ENCODE measurements at regions not wholly inside any gene's neighbourhood (a gene's known extent, or its start where the extent isn't known, plus 50 kb on each side); places are given as distances from the start of the nearest gene placed in this dataset.
A peak's percentile ranks its signal among the peaks of the same experiment; 100 is the strongest.

DNA sequence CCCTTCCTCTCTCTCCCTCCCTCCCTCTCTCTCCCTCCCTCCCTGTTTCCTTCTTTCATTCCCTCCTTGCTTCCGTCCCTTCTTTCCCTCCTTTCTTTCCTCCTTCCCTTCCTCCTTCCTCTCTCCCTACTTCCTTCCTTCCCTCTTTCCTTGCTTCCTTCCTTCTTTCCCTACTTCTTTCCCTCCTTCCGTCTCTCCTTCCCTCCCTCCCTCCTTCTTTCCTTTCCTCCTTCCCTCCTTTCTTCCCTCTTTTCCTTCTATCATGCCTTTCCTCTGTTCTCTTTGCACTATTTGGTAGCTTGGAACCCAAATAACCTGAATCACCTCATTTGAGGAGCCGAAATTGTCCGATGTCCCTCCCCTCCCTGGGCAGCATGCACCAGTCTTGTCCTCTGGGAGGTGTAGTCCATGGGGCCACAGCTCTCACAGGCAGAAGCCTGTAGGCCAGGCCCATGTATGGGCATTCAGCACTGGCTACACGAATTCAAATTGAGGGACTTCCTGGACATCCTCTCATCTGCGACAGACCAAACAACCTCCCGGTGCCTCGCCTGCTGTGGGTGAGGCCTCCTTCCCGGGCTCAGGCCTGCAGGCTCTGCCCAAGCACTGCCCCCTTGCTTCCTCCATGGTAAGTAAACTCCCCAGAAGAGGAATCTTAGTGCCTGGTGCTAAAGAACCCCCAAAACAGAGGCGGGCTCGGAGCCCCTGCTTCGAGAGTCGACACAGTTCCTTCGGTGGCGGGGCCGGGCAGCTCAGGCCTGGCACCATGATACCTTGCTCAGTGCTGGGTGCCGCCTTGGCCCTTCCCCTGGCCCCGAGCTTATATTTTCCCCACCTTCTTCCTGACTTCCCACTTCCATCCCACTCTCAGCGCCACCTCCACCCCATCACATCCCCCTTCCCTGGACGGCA, 454.1 kb upstream of the CADM1 start:
- no peaks in the 10 kb centered on the region for H3K4me1 ChIP-seq
- no peak overlapping the region for H3K4me3 ChIP-seq
- no peaks in the 10 kb centered on the region for H3K36me3 ChIP-seq
- ATAC-seq (ENCODE audit: low FRiP score in 2 of 2) (peak in 1 of 2 donors; percentile 9), DNase-seq (peak in 1 of 2 donors; percentile 54)
- no peak overlapping the region for H3K27ac ChIP-seq
- TF ChIP-seq POLR2AphosphoS5 (IDR thresholded peaks at IDR 0.05): no peak
- no peak for TF ChIP-seq POLR2A (IDR thresholded peaks at IDR 0.05)
- TF ChIP-seq, protein P1, sequence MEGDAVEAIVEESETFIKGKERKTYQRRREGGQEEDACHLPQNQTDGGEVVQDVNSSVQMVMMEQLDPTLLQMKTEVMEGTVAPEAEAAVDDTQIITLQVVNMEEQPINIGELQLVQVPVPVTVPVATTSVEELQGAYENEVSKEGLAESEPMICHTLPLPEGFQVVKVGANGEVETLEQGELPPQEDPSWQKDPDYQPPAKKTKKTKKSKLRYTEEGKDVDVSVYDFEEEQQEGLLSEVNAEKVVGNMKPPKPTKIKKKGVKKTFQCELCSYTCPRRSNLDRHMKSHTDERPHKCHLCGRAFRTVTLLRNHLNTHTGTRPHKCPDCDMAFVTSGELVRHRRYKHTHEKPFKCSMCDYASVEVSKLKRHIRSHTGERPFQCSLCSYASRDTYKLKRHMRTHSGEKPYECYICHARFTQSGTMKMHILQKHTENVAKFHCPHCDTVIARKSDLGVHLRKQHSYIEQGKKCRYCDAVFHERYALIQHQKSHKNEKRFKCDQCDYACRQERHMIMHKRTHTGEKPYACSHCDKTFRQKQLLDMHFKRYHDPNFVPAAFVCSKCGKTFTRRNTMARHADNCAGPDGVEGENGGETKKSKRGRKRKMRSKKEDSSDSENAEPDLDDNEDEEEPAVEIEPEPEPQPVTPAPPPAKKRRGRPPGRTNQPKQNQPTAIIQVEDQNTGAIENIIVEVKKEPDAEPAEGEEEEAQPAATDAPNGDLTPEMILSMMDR (IDR thresholded peaks at IDR 0.05): no peak
- TF ChIP-seq EP300 (IDR thresholded peaks at IDR 0.05): no peak
- WGBS, 2 donors: 78 to 84% methylated on average over 19 to 20 of the region's 20 CpGs
- H3K9me3 ChIP-seq: no peaks in the 10 kb centered on the region
- H3K27me3 ChIP-seq: no peaks in the 10 kb centered on the region

- Histone ChIP-seq H3K9me3 (peaks cover 0 to 10% (median 2%) of the 10 kb centered on the region in 4 donors), H3K27ac (no peak overlapping the region), H3K4me3 (no peak overlapping the region), H3K27me3 (no peaks in the 10 kb centered on the region), H3K36me3 (no peaks in the 10 kb centered on the region), H3K4me1 (no peaks in the 10 kb centered on the region)
- ATAC-seq (ENCODE audit: low FRiP score in 2 of 2): no peak
- WGBS, 2 donors: 93 to 95% methylated on average over 2 of the region's 2 CpGs
- TF ChIP-seq, protein P1 (IDR thresholded peaks at IDR 0.05): no peak
- TF ChIP-seq POLR2A (IDR thresholded peaks at IDR 0.05) (no peak), POLR2AphosphoS5 (IDR thresholded peaks at IDR 0.05) (no peak), EP300 (IDR thresholded peaks at IDR 0.05) (no peak)
- no peak for DNase-seq
Measured at GRCh38 chr11:115955803-115956202, 451.6 kb upstream of the CADM1 start.

DNA sequence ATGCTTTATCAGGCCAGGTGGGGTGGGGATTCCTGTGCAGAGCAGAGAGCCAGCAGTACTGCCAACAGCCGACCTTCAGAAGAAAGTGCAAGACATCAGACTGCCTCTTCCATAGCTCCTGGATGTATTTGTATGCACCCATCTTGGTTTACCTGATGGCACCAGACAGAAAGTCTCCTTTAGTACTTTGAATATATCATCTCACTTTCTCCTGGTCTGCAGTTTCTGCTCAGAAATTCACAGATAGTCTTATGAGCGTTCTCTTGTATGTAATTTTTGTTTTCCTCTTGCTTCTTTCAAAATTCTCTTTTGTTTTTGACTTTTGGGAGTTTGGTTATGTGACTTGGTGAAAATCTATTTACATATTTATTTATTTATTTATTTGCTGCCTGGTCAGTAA, 446.4 kb upstream of the CADM1 start:
- TF ChIP-seq POLR2A (IDR thresholded peaks at IDR 0.05) (no peak), EP300 (IDR thresholded peaks at IDR 0.05) (no peak), POLR2AphosphoS5 (IDR thresholded peaks at IDR 0.05) (no peak)
- TF ChIP-seq, protein P1 (IDR thresholded peaks at IDR 0.05): no peak
- H3K9me3 ChIP-seq: peaks cover 0 to 18% (median 9%) of the 10 kb centered on the region in 4 donors
- no peak overlapping the region for H3K4me3 ChIP-seq
- 87 to 88% methylated on average over 2 of the region's 2 CpGs for WGBS, 2 donors
- no peaks in the 10 kb centered on the region for H3K27me3 ChIP-seq
- no peaks in the 10 kb centered on the region for H3K36me3 ChIP-seq
- ATAC-seq (ENCODE audit: low FRiP score in 2 of 2) (no peak), DNase-seq (no peak)
- H3K4me1 ChIP-seq: no peaks in the 10 kb centered on the region
- no peak overlapping the region for H3K27ac ChIP-seq

- ATAC-seq (ENCODE audit: low FRiP score in 2 of 2) (no peak), DNase-seq (no peak)
- 53 to 69% methylated on average over 7 to 8 of the region's 8 CpGs for WGBS, 2 donors
- H3K4me1 ChIP-seq: no peaks in the 10 kb centered on the region
- H3K9me3 ChIP-seq: no peaks in the 10 kb centered on the region
- H3K27ac ChIP-seq: no peak overlapping the region
- H3K4me3 ChIP-seq: no peak overlapping the region
- H3K36me3 ChIP-seq: no peaks in the 10 kb centered on the region
- no peaks in the 10 kb centered on the region for H3K27me3 ChIP-seq
- TF ChIP-seq EP300 (IDR thresholded peaks at IDR 0.05): no peak
- TF ChIP-seq, protein P1 (IDR thresholded peaks at IDR 0.05): no peak
- no peak for TF ChIP-seq POLR2A (IDR thresholded peaks at IDR 0.05)
- no peak for TF ChIP-seq POLR2AphosphoS5 (IDR thresholded peaks at IDR 0.05)
Measured at GRCh38 chr11:115944596-115944995, 440.4 kb upstream of the CADM1 start.
